HG02571 (cell line): ENCODE measurements at regions not wholly inside any gene's neighbourhood (a gene's known extent, or its start where the extent isn't known, plus 50 kb on each side); places are given as distances from the start of the nearest gene placed in this dataset.
"Not testable (repeated sequence)": the region's sequence is repeated elsewhere in the genome, so short reads cannot be mapped to it uniquely, and the experiment has no call there.

Experiments
- ATAC-seq: cut with Tn5 transposase; IDR thresholded peaks from one replicate; pipeline ENCODE4 v1.9.1; 2021; ENCODE audit warnings: mild to moderate bottlenecking, moderate library complexity; ENCODE audit not compliant: unreplicated experiment

- not testable (repeated sequence) for ATAC-seq
These were observed 1368.7 kb downstream of the CDH12 start for GRCh38 chr5:21484498-21484889.

- ATAC-seq = not testable (repeated sequence)
These were observed 1369.2 kb downstream of the CDH12 start for GRCh38 chr5:21483790-21484497.

GRCh38 chr5:21482983-21483650 lies 1370.0 kb downstream of the CDH12 start:
- not testable (repeated sequence) for ATAC-seq

GRCh38 chr5:21482522-21482921 lies 1370.6 kb downstream of the CDH12 start:
- not testable (repeated sequence) for ATAC-seq

- ATAC-seq = not testable (repeated sequence)
These were observed 1371.5 kb downstream of the CDH12 start for GRCh38 chr5:21481320-21482270.

- not testable (repeated sequence) for ATAC-seq
These were observed 1373.1 kb downstream of the CDH12 start for GRCh38 chr5:21480054-21480453.

GRCh38 chr5:21473981-21474380 lies 1379.2 kb downstream of the CDH12 start:
- not testable (repeated sequence) for ATAC-seq

- not testable (repeated sequence) for ATAC-seq
These were observed 1379.7 kb downstream of the CDH12 start for GRCh38 chr5:21473436-21473835.

- ATAC-seq = not testable (repeated sequence)
These were observed 1381.5 kb downstream of the CDH12 start for GRCh38 chr5:21471691-21472090.

GRCh38 chr5:21469523-21470101 lies 1383.5 kb downstream of the CDH12 start:
- not testable (repeated sequence) for ATAC-seq

GRCh38 chr5:21467544-21467943 lies 1385.6 kb downstream of the CDH12 start:
- ATAC-seq = not testable (repeated sequence)

GRCh38 chr5:21459744-21460073 lies 1393.4 kb downstream of the CDH12 start:
- ATAC-seq = not testable (repeated sequence)

GRCh38 chr5:21452449-21452848 lies 1400.7 kb downstream of the CDH12 start:
- no peak for ATAC-seq

- no peak for ATAC-seq
These were observed 1420.5 kb downstream of the CDH12 start for GRCh38 chr5:21432646-21433045.

- ATAC-seq = no peak
These were observed 1428.2 kb downstream of the CDH12 start for GRCh38 chr5:21424907-21425306.

GRCh38 chr5:21419383-21419782 lies 1431.4 kb upstream of the CDH18 start:
- ATAC-seq = no peak

GRCh38 chr5:21402089-21402488 lies 1414.1 kb upstream of the CDH18 start:
- not testable (repeated sequence) for ATAC-seq

GRCh38 chr5:21398511-21398910 lies 1410.5 kb upstream of the CDH18 start:
- ATAC-seq = no peak

- no peak for ATAC-seq
These were observed 1409.7 kb upstream of the CDH18 start for GRCh38 chr5:21397693-21398092.

GRCh38 chr5:21391506-21391905 lies 1403.5 kb upstream of the CDH18 start:
- ATAC-seq = no peak

- not testable (repeated sequence) for ATAC-seq
These were observed 1372.8 kb upstream of the CDH18 start for GRCh38 chr5:21360754-21361153.
